Mesodermal cell (in vitro differentiated cells): ENCODE measurements at regions not wholly inside any gene's neighbourhood (a gene's known extent, or its start where the extent isn't known, plus 50 kb on each side); places are given as distances from the start of the nearest gene placed in this dataset.

Source experiments
- H3K27ac ChIP-seq: 2 replicates; pipeline ENCODE4 v1.7.0; 2013; ENCODE audit warnings: mild to moderate bottlenecking, low read depth, low read length, moderate library complexity; ENCODE audit not compliant: severe bottlenecking
- H3K36me3 ChIP-seq: 2 replicates; pipeline ENCODE4 v1.7.1; 2013; ENCODE audit warnings: mild to moderate bottlenecking, low read length, moderate library complexity; ENCODE audit not compliant: control insufficient read depth, insufficient read depth
- H3K4me1 ChIP-seq: one replicate; pipeline ENCODE4 v1.7.1; 2013; ENCODE audit warnings: mild to moderate bottlenecking, low read length; ENCODE audit not compliant: insufficient read depth, control insufficient read depth, poor library complexity, severe bottlenecking
- H3K4me3 ChIP-seq: 2 replicates; pipeline ENCODE4 v1.7.0; 2013; ENCODE audit warnings: low read length, control low read depth, mild to moderate bottlenecking; ENCODE audit not compliant: insufficient read depth, poor library complexity, severe bottlenecking; ENCODE audit errors: extremely low read depth
- H3K9me3 ChIP-seq: 2 replicates; pipeline ENCODE4 v1.7.1; 2013; ENCODE audit warnings: mild to moderate bottlenecking, low read length, moderate library complexity; ENCODE audit not compliant: control insufficient read depth
- WGBS, 2 experiments: methylation state at CpG; one replicate each; pipeline ENCODE4 v1.1.5; 2013; ENCODE audit warnings: missing lambda C conversion rate in 2 of 2; ENCODE audit not compliant: insufficient coverage in 2 of 2; 5-methylcytosine and 5-hydroxymethylcytosine counted together

- WGBS, 2 experiments = 100% methylated on average over 1 of the region's 2 CpGs; no CpG with 5 or more reads in 1 of the 2 experiments
- Histone ChIP-seq H3K4me1 (peaks cover 13% of the 10 kb centered on the region), H3K36me3 (peaks cover 4% of the 10 kb centered on the region), H3K4me3 (no peak overlapping the region), H3K9me3 (peaks cover 22% of the 10 kb centered on the region), H3K27ac (no peak overlapping the region)
Measured at GRCh38 chr2:217559084-217559483, 443.7 kb downstream of the TNS1 start.

GRCh38 chr2:217555081-217555876 lies 447.5 kb downstream of the TNS1 start:
- peaks cover 2% of the 10 kb centered on the region for H3K9me3 ChIP-seq
- H3K36me3 ChIP-seq = no peaks in the 10 kb centered on the region
- WGBS, 2 experiments = 45 to 57% methylated on average over 6 of the region's 7 CpGs
- H3K27ac ChIP-seq = no peak overlapping the region
- H3K4me3 ChIP-seq = no peak overlapping the region
- H3K4me1 ChIP-seq = peaks cover 44% of the 10 kb centered on the region

- H3K36me3 ChIP-seq = no peaks in the 10 kb centered on the region
- H3K4me3 ChIP-seq = no peak overlapping the region
- H3K9me3 ChIP-seq = no peaks in the 10 kb centered on the region
- 80% methylated on average over 1 of the region's 2 CpGs; no CpG with 5 or more reads in 1 of the 2 experiments for WGBS, 2 experiments
- peaks cover 44% of the 10 kb centered on the region for H3K4me1 ChIP-seq
- no peak overlapping the region for H3K27ac ChIP-seq
Measured at GRCh38 chr2:217553679-217554078, 449.1 kb downstream of the TNS1 start.

GRCh38 chr2:217553202-217553601 lies 449.6 kb downstream of the TNS1 start:
- H3K27ac ChIP-seq = peak overlapping the region; percentile 89
- 67 to 77% methylated on average over 4 of the region's 4 CpGs for WGBS, 2 experiments

GRCh38 chr2:217552081-217552480 lies 450.7 kb downstream of the TNS1 start:
- no peak overlapping the region for H3K4me3 ChIP-seq
- H3K27ac ChIP-seq = peak overlapping the region; percentile 89
- 65 to 73% methylated on average over 2 of the region's 4 CpGs for WGBS, 2 experiments
- no peaks in the 10 kb centered on the region for H3K36me3 ChIP-seq
- peaks cover 44% of the 10 kb centered on the region for H3K4me1 ChIP-seq
- no peaks in the 10 kb centered on the region for H3K9me3 ChIP-seq

More at GRCh38 chr2:217553202-217553601, 449.6 kb downstream of the TNS1 start:
- no peaks in the 10 kb centered on the region for H3K9me3 ChIP-seq
- no peak overlapping the region for H3K4me3 ChIP-seq
- peaks cover 44% of the 10 kb centered on the region for H3K4me1 ChIP-seq
- no peaks in the 10 kb centered on the region for H3K36me3 ChIP-seq

- 56 to 78% methylated on average over 1 of the region's 3 CpGs for WGBS, 2 experiments
- no peak overlapping the region for H3K4me3 ChIP-seq
- H3K36me3 ChIP-seq = no peaks in the 10 kb centered on the region
- no peaks in the 10 kb centered on the region for H3K9me3 ChIP-seq
- H3K4me1 ChIP-seq = peaks cover 44% of the 10 kb centered on the region
- peak overlapping the region; percentile 89 for H3K27ac ChIP-seq
Measured at GRCh38 chr2:217551252-217551899, 451.4 kb downstream of the TNS1 start.

- Histone ChIP-seq H3K27ac (no peak overlapping the region), H3K9me3 (no peaks in the 10 kb centered on the region), H3K4me3 (no peak overlapping the region), H3K36me3 (no peaks in the 10 kb centered on the region), H3K4me1 (no peaks in the 10 kb centered on the region)
- WGBS, 2 experiments = 82 to 83% methylated on average over 2 of the region's 2 CpGs
Measured at GRCh38 chr2:217539126-217539525, 463.7 kb downstream of the TNS1 start.

- WGBS, 2 experiments = no CpG with 5 or more reads among the region's 2 CpGs
- H3K36me3 ChIP-seq = no peaks in the 10 kb centered on the region
- no peaks in the 10 kb centered on the region for H3K4me1 ChIP-seq
- no peak overlapping the region for H3K27ac ChIP-seq
- H3K9me3 ChIP-seq = no peaks in the 10 kb centered on the region
- H3K4me3 ChIP-seq = no peak overlapping the region
Measured at GRCh38 chr2:217538719-217539118, 464.1 kb downstream of the TNS1 start.

- Histone ChIP-seq H3K27ac (no peak overlapping the region), H3K36me3 (no peaks in the 10 kb centered on the region), H3K4me3 (no peak overlapping the region), H3K9me3 (no peaks in the 10 kb centered on the region), H3K4me1 (no peaks in the 10 kb centered on the region)
- WGBS, 2 experiments = 96% methylated on average over 3 to 4 of the region's 6 CpGs
Measured at GRCh38 chr2:217535957-217536708, 466.7 kb downstream of the TNS1 start.

- H3K4me3 ChIP-seq = no peak overlapping the region
- no peak overlapping the region for H3K27ac ChIP-seq
- H3K36me3 ChIP-seq = no peaks in the 10 kb centered on the region
- no peaks in the 10 kb centered on the region for H3K4me1 ChIP-seq
- WGBS, 2 experiments = 69 to 90% methylated on average over 1 to 2 of the region's 2 CpGs
- no peaks in the 10 kb centered on the region for H3K9me3 ChIP-seq
Measured at GRCh38 chr2:217530392-217531090, 472.3 kb downstream of the TNS1 start.
